Neural progenitor cell (in vitro differentiated cells): ENCODE measurements at regions not wholly inside any gene's neighbourhood (a gene's known extent, or its start where the extent isn't known, plus 50 kb on each side); places are given as distances from the start of the nearest gene placed in this dataset.
A peak's percentile ranks its signal among the peaks of the same experiment; 100 is the strongest.

Experiments
- DNase-seq: peaks from one replicate; pipeline ENCODE4 v3.0.0-alpha.2; 2016; ENCODE audit warnings: low spot score
- H2AFZ ChIP-seq: fragments of 200-600 bp; sonication (generic); replicated peaks from 2 replicates; pipeline ENCODE4 v1.6.1; 2016; ENCODE audit warnings: antibody characterized with exemption
- H3F3A ChIP-seq: fragments of 200-600 bp; sonication (generic); 2 replicates; pipeline ENCODE4 v1.6.1; 2016; ENCODE audit warnings: antibody characterized with exemption, low read depth
- H3K27ac ChIP-seq: fragments of 200-600 bp; sonication (generic); 2 replicates; pipeline ENCODE4 v1.5.1; 2016; ENCODE audit warnings: mild to moderate bottlenecking
- H3K27me3 ChIP-seq: fragments of 200-600 bp; sonication (generic); 2 replicates; pipeline ENCODE4 v1.6.1; 2016; ENCODE audit warnings: mild to moderate bottlenecking, moderate library complexity
- H3K36me3 ChIP-seq: fragments of 200-600 bp; sonication (generic); 2 replicates; pipeline ENCODE4 v1.5.1; 2016
- H3K4me1 ChIP-seq: fragments of 200-600 bp; sonication (generic); 2 replicates; pipeline ENCODE4 v1.6.1; 2016; ENCODE audit warnings: mixed run types
- H3K4me2 ChIP-seq: fragments of 200-600 bp; sonication (generic); 2 replicates; pipeline ENCODE4 v1.6.1; 2016
- H3K4me3 ChIP-seq: fragments of 200-600 bp; sonication (generic); 2 replicates; pipeline ENCODE4 v1.5.1; 2016
- H3K79me2 ChIP-seq: fragments of 200-600 bp; sonication (generic); 2 replicates; pipeline ENCODE4 v1.6.1; 2016; ENCODE audit warnings: low read depth
- H3K9ac ChIP-seq: fragments of 200-600 bp; sonication (generic); 2 replicates; pipeline ENCODE4 v1.6.1; 2016
- H3K9me3 ChIP-seq: fragments of 200-600 bp; sonication (generic); 2 replicates; pipeline ENCODE4 v1.5.1; 2016; ENCODE audit warnings: low read depth
- H4K20me1 ChIP-seq: fragments of 200-600 bp; sonication (generic); 2 replicates; pipeline ENCODE4 v1.6.1; 2016; ENCODE audit warnings: low read depth
- H3K27ac Mint-ChIP-seq: 3 replicates; pipeline ENCODE4 v1.8.0; 2021; ENCODE audit warnings: mixed read lengths
- H3K27me3 Mint-ChIP-seq: 2 replicates; pipeline ENCODE4 v1.8.0; 2022; ENCODE audit warnings: low read depth, mild to moderate bottlenecking, inconsistent platforms, moderate library complexity, mixed read lengths; ENCODE audit not compliant: insufficient read depth
- H3K36me3 Mint-ChIP-seq: 3 replicates; pipeline ENCODE4 v1.8.0; 2021; ENCODE audit warnings: mixed read lengths
- H3K4me1 Mint-ChIP-seq: 3 replicates; pipeline ENCODE4 v1.8.0; 2021; ENCODE audit warnings: mixed read lengths
- H3K4me3 Mint-ChIP-seq: 3 replicates; pipeline ENCODE4 v1.8.0; 2021; ENCODE audit warnings: mild to moderate bottlenecking, moderate library complexity, mixed read lengths
- H3K9me3 Mint-ChIP-seq: 3 replicates; pipeline ENCODE4 v1.8.0; 2020; ENCODE audit warnings: mixed read lengths
- CTCF ChIP-seq: fragments of 200-600 bp; sonication (generic); IDR thresholded peaks from 2 replicates; pipeline ENCODE4 v1.5.1; 2017; ENCODE audit warnings: antibody characterized with exemption, mild to moderate bottlenecking
- EZH2 ChIP-seq: fragments of 200-600 bp; sonication (generic); IDR thresholded peaks from 2 replicates; pipeline ENCODE4 v1.6.1; 2017; ENCODE audit warnings: antibody characterized with exemption, mild to moderate bottlenecking, moderate library complexity
- EZH2phosphoT487 ChIP-seq: fragments of 200-600 bp; sonication (generic); IDR thresholded peaks from 2 replicates; pipeline ENCODE4 v1.6.1; 2017; ENCODE audit warnings: antibody characterized with exemption

- Histone ChIP-seq H3K27me3 (no peaks in the 10 kb centered on the region), H3K4me3 (no peak overlapping the region), H2AFZ (peak overlapping the region; percentile 73), H3F3A (peaks cover 14% of the 10 kb centered on the region), H3K27ac (peak overlapping the region; percentile 49), H3K36me3 (no peaks in the 10 kb centered on the region), H3K9me3 (no peaks in the 10 kb centered on the region), H3K9ac (no peak overlapping the region), H3K4me2 (peak overlapping the region; percentile 50), H3K79me2 (no peaks in the 10 kb centered on the region), H4K20me1 (no peaks in the 10 kb centered on the region), H3K4me1 (peaks cover 47% of the 10 kb centered on the region)
- Mint-ChIP-seq H3K36me3 (no peaks in the 10 kb centered on the region), H3K4me3 (no peak overlapping the region), H3K27ac (peak overlapping the region; percentile 5), H3K27me3 (peaks cover 6% of the 10 kb centered on the region), H3K4me1 (peaks cover 44% of the 10 kb centered on the region), H3K9me3 (no peaks in the 10 kb centered on the region)
- no peak for TF ChIP-seq CTCF
- TF ChIP-seq EZH2phosphoT487: no peak
- TF ChIP-seq EZH2: no peak
- DNase-seq: peak; percentile 37
These were observed 149.8 kb downstream of the DLEU7 start for GRCh38 chr13:50693727-50694126.

- peaks cover 33% of the 10 kb centered on the region for H3K4me1 Mint-ChIP-seq
- Histone ChIP-seq H3K4me1 (peaks cover 42% of the 10 kb centered on the region), H3K4me3 (no peak overlapping the region)
These were observed 145.5 kb downstream of the DLEU7 start for GRCh38 chr13:50697746-50698539.

GRCh38 chr13:50699874-50700663, 143.4 kb downstream of the DLEU7 start:
- H4K20me1 ChIP-seq: no peaks in the 10 kb centered on the region
- no peak overlapping the region for H3K4me2 ChIP-seq
- Mint-ChIP-seq H3K4me3 (no peak overlapping the region), H3K4me1 (peaks cover 25% of the 10 kb centered on the region), H3K27me3 (peaks cover 6% of the 10 kb centered on the region), H3K27ac (peak overlapping the region; percentile 43), H3K36me3 (no peaks in the 10 kb centered on the region), H3K9me3 (no peaks in the 10 kb centered on the region)
- H3K27ac ChIP-seq: no peak overlapping the region
- no peaks in the 10 kb centered on the region for H3K79me2 ChIP-seq
- no peaks in the 10 kb centered on the region for H3K36me3 ChIP-seq
- no peaks in the 10 kb centered on the region for H3K27me3 ChIP-seq
- no peak overlapping the region for H3K9ac ChIP-seq
- peak; percentile 38 for DNase-seq
- TF ChIP-seq EZH2 (no peak), EZH2phosphoT487 (no peak), CTCF (no peak)
- H3K4me1 ChIP-seq: peaks cover 26% of the 10 kb centered on the region
- H3K4me3 ChIP-seq: no peak overlapping the region
- no peak overlapping the region for H2AFZ ChIP-seq
- no peaks in the 10 kb centered on the region for H3F3A ChIP-seq
- H3K9me3 ChIP-seq: no peaks in the 10 kb centered on the region

More at GRCh38 chr13:50697746-50698539, 145.5 kb downstream of the DLEU7 start:
- no peak for DNase-seq
- no peak overlapping the region for H2AFZ ChIP-seq
- Mint-ChIP-seq H3K36me3 (no peaks in the 10 kb centered on the region), H3K4me3 (no peak overlapping the region), H3K27ac (no peak overlapping the region), H3K9me3 (no peaks in the 10 kb centered on the region), H3K27me3 (peaks cover 6% of the 10 kb centered on the region)
- H3K27ac ChIP-seq: no peak overlapping the region
- no peaks in the 10 kb centered on the region for H4K20me1 ChIP-seq
- no peak overlapping the region for H3K4me2 ChIP-seq
- TF ChIP-seq EZH2phosphoT487 (no peak), EZH2 (no peak), CTCF (no peak)
- no peaks in the 10 kb centered on the region for H3K27me3 ChIP-seq
- no peaks in the 10 kb centered on the region for H3K36me3 ChIP-seq
- peaks cover 9% of the 10 kb centered on the region for H3F3A ChIP-seq
- H3K9ac ChIP-seq: no peak overlapping the region
- H3K79me2 ChIP-seq: no peaks in the 10 kb centered on the region
- H3K9me3 ChIP-seq: no peaks in the 10 kb centered on the region
